ENCODE measurements at regions not wholly inside any gene's neighbourhood (a gene's known extent, or its start where the extent isn't known, plus 50 kb on each side); places are given as distances from the start of the nearest gene placed in this dataset.

- intact Hi-C loops (cut with DNase I; ENCODE audit: low total_unique reads): no loop called here
- Histone ChIP-seq H3K36me3 (no peaks in the 10 kb centered on the region), H3K27me3 (replicated peaks in 1 of 7) (no peaks in the 10 kb centered on the region), H3K4me1 (no peaks in the 10 kb centered on the region), H3K27ac (no peak overlapping the region), H3K9me3 (peaks cover 0 to 14% (median 0%) of the 10 kb centered on the region in 8 donors), H3K4me3 (no peak overlapping the region)
- TF ChIP-seq POLR2A (IDR thresholded peaks at IDR 0.05) (no peak), POLR2AphosphoS5 (IDR thresholded peaks at IDR 0.05) (no peak), CTCF (IDR thresholded peaks at IDR 0.05 in 8 of 11, conservative IDR thresholded peaks at IDR 0.05 in 3 of 11) (no peak)
- 49 to 74% (median 57%) methylated on average over 1 of the region's 1 CpG for WGBS, 5 donors
- no peak for DNase-seq
These were observed 330.0 kb upstream of the BRINP3 start for GRCh38 chr1:190807629-190808028.

- Histone ChIP-seq H3K4me3 (no peak overlapping the region), H3K27ac (no peak overlapping the region), H3K9me3 (peaks cover 0 to 14% (median 0%) of the 10 kb centered on the region in 8 donors), H3K27me3 (replicated peaks in 1 of 7) (no peaks in the 10 kb centered on the region), H3K4me1 (no peaks in the 10 kb centered on the region), H3K36me3 (no peaks in the 10 kb centered on the region)
- WGBS, 5 donors: 46 to 70% (median 59%) methylated on average over 3 of the region's 3 CpGs
- intact Hi-C loops (cut with DNase I; ENCODE audit: low total_unique reads): no loop called here
- TF ChIP-seq POLR2A (IDR thresholded peaks at IDR 0.05) (no peak), POLR2AphosphoS5 (IDR thresholded peaks at IDR 0.05) (no peak), CTCF (IDR thresholded peaks at IDR 0.05 in 8 of 11, conservative IDR thresholded peaks at IDR 0.05 in 3 of 11) (no peak)
- no peak for DNase-seq
These were observed 330.4 kb upstream of the BRINP3 start for GRCh38 chr1:190808035-190808434.

- DNase-seq: peak; percentile 30
- Histone ChIP-seq H3K27ac (no peak overlapping the region), H3K4me3 (no peak overlapping the region), H3K4me1 (no peaks in the 10 kb centered on the region), H3K36me3 (no peaks in the 10 kb centered on the region), H3K9me3 (peaks cover 0 to 22% (median 0%) of the 10 kb centered on the region in 8 donors), H3K27me3 (replicated peaks in 1 of 7) (no peaks in the 10 kb centered on the region)
- intact Hi-C loops (cut with DNase I; ENCODE audit: low total_unique reads): no loop called here
- WGBS, 5 donors: 66 to 93% (median 85%) methylated on average over 3 of the region's 3 CpGs
- TF ChIP-seq CTCF (IDR thresholded peaks at IDR 0.05 in 8 of 11, conservative IDR thresholded peaks at IDR 0.05 in 3 of 11): no peak
- TF ChIP-seq POLR2A (IDR thresholded peaks at IDR 0.05): no peak
- TF ChIP-seq POLR2AphosphoS5 (IDR thresholded peaks at IDR 0.05): no peak
These were observed 331.6 kb upstream of the BRINP3 start for GRCh38 chr1:190809312-190809711.

- no peak overlapping the region for H3K4me3 ChIP-seq
- H3K36me3 ChIP-seq: no peaks in the 10 kb centered on the region
- H3K27me3 ChIP-seq (replicated peaks in 1 of 7): no peaks in the 10 kb centered on the region
- TF ChIP-seq CTCF (IDR thresholded peaks at IDR 0.05 in 8 of 11, conservative IDR thresholded peaks at IDR 0.05 in 3 of 11) (no peak), POLR2A (IDR thresholded peaks at IDR 0.05) (no peak), POLR2AphosphoS5 (IDR thresholded peaks at IDR 0.05) (no peak)
- H3K27ac ChIP-seq: no peak overlapping the region
- H3K4me1 ChIP-seq: no peaks in the 10 kb centered on the region
- 69 to 85% (median 78%) methylated on average over 2 of the region's 2 CpGs for WGBS, 5 donors
- intact Hi-C loops (cut with DNase I; ENCODE audit: low total_unique reads): no loop called here
- H3K9me3 ChIP-seq: peaks cover 0 to 34% (median 10%) of the 10 kb centered on the region in 8 donors
- DNase-seq: no peak
These were observed 335.3 kb upstream of the BRINP3 start for GRCh38 chr1:190812996-190813395.
